ENCODE measurements at regions not wholly inside any gene's neighbourhood (a gene's known extent, or its start where the extent isn't known, plus 50 kb on each side); places are given as distances from the start of the nearest gene placed in this dataset.

- no peak for TF ChIP-seq HMGXB4 (CRISPR knock-in tag; IDR thresholded peaks at IDR 0.05; ENCODE audit: borderline replicate concordance)
- TF ChIP-seq ZFP36 (IDR thresholded peaks at IDR 0.05; ENCODE audit: borderline replicate concordance, partially characterized antibody) = no peak
- no peak for TF ChIP-seq CTCF (IDR thresholded peaks at IDR 0.05)
- peak in 1 of 2 experiments; percentile 17; a peak in 1 of 5 replicates for TF ChIP-seq RAD21 (conservative IDR thresholded peaks at IDR 0.05 in 1 of 2, IDR thresholded peaks at IDR 0.05 in 1 of 2)
These were observed 452.0 kb downstream of the NPIPA7 start for GRCh38 chr16:16830973-16831372.
